GM21360 (cell line): ENCODE measurements at regions not wholly inside any gene's neighbourhood (a gene's known extent, or its start where the extent isn't known, plus 50 kb on each side); places are given as distances from the start of the nearest gene placed in this dataset.
"Not testable (repeated sequence)": the region's sequence is repeated elsewhere in the genome, so short reads cannot be mapped to it uniquely, and the experiment has no call there.

Source experiments
- ATAC-seq: cut with Tn5 transposase; IDR thresholded peaks from one replicate; pipeline ENCODE4 v1.9.1; 2021; ENCODE audit warnings: mild to moderate bottlenecking, moderate library complexity; ENCODE audit not compliant: unreplicated experiment

DNA sequence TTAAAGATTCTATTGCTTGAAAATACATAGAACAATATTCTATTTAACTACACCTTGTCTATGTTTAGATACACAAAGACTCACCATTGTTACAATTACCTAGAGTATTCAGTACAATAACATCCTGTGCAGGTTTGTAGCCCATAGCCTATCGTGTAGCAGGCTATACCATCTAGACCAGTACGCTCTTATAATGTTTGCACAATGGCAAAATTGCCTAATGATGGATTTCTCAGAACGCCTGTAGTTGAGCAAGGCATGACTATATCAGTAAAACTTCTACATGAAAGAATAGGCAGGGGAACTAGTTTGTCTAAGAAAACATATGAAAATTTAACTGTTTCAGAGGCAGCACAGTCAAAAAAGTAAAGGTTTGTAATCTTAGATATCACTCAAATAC is 375.9 kb downstream of the DAD1 start:
- ATAC-seq: no peak

DNA sequence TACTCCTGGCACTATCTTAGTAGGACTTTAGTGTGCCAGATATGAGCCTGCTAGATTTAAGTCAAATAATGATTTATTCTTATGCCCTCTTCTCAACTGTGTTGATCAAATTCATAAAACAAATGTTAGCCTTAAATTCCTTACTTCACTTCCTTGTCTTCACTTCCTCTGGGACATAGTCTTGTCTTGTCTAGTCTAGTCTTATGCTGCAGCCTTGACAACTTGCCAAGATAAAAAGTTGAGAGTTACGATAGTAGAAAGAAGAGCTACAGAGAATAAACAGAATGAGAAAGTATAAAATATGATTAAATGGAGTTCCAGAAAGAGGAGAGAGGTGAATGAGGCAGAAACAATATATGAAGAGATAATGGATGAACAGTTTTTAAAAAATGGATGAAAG is 378.1 kb downstream of the DAD1 start:
- no peak for ATAC-seq

DNA sequence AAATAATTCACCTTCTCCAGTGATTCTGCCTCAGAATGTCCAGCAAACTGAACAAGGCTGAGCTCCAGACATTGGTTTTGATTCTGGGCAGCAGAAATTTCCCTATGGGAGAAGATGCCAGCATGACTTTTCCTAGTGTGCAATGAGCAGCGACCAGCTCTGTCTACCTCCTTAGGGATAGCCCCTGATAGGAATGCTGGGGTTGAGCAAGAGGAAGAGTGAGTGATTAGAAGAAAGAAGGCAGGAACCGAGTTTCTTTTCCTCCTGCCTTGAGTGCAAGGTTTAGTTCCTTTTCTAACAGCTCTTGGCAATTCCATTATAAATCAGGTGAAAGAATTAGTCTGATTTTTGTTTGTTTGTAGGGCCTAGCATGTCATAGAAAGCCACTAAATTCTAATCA is 379.0 kb downstream of the DAD1 start:
- no peak for ATAC-seq

DNA sequence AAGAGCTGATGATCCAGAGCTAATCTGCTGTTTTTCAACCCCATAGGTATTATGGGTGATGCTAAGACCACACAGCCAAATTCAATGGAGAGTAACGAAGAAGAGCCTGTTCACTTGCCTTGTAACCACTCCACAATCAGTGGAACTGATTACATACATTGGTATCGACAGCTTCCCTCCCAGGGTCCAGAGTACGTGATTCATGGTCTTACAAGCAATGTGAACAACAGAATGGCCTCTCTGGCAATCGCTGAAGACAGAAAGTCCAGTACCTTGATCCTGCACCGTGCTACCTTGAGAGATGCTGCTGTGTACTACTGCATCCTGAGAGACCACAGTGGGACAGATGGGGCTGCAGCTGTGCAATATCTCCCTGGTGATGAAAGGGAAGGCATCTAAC is 386.0 kb downstream of the DAD1 start:
- no peak for ATAC-seq

DNA sequence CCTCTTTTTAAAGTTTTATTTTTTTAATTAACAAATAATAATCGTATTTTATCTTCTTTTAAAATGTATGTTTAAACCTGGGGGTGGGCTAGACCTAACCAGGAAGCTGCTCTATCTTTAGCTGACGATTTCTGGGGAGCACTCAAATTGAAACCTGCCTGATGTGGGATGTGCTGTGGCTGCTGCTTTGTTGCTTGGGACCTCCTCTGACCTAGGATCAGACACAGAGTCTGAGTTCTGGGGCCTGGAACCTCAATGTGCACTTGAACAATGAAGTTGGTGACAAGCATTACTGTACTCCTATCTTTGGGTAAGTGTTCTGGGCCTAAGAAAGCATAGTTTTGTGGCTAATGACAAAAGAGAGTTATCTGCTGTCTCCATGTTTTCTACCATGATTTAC is 386.7 kb downstream of the DAD1 start:
- no peak for ATAC-seq

DNA sequence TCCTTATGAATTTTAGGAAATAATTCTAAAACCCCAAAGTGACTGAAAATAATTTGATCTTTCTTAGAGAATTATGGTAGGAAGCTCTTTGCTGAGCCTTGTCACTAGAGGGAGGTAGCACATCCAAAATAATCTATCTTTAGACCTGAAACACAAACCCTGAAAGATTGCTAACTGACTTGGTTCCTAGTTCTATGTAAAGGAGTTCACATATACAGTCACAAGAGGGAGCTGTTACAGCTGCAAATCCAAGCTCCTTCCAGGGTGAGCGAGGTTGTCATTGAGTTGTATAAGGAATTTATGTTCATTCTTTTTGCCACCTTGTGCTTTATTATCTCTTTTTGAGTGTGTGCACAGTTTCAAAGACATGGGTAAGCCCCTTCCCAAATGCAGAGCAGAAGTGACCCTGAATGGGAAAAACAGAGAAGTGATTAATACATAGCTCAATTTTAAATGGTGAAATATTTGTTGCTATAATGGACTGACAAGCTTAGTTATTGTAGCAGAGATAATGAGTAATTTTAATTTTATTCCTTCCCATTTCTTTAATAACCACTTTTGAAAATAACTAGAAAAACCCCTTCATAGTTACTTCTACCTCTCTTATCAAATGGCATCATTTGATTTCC is 387.9 kb downstream of the DAD1 start:
- ATAC-seq: no peak

DNA sequence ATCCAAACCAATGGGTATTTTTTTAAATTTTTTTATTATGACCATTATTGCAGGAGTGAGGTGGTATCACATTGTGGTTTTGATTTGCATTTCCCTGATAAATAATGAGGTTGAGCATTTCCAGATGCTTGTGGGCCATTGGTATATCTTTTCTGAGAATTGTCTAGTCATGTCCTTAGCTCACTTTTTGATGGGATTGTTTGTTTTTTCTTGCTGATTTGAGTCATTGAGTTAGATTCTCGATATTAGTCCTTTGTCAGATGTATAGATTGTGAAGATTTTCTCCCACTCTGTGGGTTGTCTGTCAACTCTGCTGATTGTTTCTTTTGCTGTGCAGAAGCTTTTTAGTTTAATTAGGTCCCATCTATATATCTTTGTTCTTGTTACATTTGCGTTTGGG is 388.9 kb downstream of the DAD1 start:
- not testable (repeated sequence) for ATAC-seq

DNA sequence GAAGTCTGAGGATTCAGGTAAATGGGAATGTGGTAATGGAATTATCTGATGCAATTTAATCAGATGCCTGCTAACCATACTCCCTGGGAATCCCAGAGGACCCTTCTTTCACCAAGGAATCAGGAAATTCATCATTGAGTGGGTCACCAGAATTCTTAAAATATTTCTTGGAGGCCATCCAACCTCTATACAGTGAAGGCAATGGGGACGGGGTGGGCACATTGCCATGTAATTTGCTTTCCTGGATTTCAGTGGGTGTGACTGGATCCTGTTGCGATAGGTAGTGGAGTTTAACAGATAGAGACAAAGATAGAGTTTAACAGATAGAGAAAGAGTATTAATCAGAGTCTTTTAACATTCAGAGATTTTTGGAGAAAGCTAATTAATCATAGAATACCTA is 394.4 kb downstream of the DAD1 start:
- ATAC-seq: no peak

DNA sequence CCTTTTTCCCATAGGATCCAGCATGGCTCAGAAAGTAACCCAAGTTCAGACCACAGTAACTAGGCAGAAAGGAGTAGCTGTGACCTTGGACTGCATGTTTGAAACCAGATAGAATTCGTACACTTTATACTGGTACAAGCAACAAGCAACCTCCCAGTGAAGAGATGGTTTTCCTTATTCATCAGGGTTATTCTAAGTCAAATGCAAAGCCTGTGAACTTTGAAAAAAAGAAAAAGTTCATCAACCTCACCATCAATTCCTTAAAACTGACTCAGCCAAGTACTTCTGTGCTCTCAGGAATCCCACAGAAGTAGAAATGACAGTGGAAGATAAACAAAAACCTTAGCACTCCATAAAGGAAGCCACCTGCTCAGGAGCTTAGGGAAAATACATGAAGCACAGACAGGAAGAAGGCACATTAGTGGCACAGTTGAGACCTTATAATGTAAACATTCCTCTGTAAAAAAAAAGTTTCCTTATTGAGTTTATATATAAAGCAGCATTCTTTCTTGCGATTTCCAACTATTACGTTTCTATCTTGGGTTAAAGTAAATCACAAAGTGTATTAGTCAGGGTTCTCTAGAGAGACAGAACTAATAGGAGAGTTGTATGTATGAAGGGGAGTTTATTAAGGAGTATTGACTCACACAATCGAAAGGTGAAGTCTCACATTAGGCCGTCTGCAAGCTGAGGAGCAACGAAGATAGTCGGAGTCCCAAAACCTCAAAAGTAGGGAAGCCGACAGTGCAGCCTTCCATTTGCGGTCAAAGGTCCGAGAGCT is 398.4 kb downstream of the DAD1 start:
- ATAC-seq: no peak

DNA sequence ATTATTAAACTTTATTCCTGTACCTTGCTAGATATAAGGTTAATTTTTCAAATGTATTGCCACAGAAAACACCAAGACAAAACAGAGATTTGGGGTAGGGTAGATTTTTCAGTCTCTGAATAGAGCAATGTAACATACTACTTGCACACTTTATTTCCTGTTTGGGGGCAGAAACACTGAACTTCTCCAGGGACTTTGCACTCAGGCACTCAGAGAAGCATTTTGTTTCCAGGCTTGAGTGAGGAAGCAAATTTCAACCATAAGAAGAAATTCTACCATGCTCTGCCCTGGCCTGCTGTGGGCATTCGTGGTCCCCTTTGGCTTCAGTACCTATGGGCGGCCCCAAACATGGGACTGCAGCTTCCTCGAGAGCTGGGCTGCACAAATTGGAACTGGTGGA is 399.1 kb downstream of the DAD1 start:
- ATAC-seq: no peak

DNA sequence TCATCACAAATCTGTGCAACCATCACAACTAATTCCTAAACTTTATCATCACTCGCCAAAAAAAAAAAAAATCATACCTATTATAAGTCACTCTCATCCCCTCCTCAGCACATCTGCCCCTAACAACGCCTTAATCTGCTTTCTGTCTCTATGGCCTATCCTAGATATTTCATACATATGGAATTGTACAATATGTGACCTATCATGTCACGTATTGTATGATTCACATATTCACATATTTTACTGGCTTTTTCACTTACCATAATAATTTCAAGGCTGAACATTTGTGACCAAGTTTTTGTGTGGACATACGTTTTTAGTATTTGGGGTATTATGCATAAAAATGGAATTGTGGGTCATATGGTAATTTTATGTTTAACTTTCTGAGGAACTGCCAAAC is 400.7 kb downstream of the DAD1 start:
- no peak for ATAC-seq

DNA sequence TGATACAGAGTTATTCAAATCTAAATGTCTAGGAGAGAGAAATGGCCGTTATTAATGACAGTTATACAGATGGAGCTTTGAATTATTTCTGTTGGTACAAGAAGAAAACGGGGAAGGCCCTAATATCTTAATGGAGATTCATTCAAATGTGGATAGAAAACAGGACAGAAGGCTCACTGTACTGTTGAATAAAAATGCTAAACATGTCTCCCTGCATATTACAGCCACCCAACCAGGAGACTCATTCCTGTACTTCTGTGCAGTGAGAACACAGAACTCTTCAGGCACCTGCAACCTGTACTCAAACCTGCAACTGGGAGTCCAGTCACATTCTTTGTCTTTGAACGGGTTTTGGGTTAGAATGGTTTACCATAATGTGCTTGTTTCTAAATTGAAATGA is 403.2 kb downstream of the DAD1 start:
- no peak for ATAC-seq

DNA sequence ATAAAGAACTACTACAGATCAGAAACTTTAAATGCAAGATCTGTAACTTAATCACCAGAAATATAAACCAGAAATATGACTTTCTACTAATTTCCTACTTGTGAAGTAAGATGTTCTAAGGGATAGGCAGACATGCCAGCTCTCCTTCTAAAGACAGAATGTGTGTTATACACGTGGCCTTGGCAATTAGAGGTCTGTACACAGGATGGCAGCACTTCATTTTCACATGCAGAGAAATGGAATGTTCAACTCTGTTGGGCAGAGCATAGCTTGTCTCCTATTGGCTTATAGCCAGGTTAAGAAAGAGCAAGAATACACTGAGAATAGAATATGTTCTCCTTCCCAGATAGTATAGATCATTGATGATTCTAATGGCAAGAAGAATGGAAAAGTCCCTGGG is 403.8 kb downstream of the DAD1 start:
- no peak for ATAC-seq

DNA sequence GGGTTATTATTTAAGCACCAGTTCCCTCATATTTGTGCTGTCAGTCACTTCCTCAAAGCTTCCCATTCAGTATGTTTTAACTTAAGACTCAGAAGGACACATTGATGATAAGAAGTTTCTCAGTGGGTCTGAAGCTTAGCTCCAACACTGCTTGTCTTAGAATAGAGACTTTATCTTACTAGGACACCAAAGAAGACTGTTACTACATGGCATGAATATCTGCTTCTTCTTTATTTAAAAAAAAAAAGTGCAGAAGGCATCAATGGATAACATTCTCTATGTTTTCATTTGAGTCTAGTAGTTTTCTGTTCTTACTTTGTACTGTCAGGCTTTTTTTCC is 404.2 kb downstream of the DAD1 start:
- no peak for ATAC-seq

DNA sequence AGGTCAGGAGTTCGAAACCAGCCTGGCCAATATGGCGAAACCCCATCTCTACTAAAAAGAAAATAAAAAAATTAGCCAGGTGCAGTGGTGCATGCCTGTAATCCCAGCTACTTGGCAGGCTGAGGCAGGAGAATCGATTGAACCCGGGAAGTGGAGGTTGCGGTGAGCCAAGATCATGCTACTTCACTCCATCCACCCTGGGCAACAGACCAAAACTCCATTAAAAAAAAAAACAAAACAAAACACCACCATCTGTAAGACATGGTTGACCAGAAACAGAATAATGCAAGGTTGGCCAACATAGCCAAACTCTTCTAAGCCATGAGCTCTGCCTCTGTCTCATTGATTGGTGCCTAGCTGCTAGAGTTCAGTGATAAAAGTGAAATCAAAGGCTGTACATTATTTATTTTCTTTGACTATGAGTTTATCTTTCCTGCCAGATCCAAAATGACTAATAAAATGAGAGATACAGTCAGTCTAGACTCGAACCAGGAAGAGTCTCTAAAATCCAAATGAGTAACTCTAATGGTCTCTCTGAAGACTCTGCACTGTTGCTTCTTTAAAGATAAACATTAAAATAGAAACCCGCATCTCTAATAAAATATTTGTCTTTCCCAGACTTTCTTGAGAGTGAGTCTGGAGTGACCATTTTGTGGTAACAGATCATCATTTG is 404.7 kb downstream of the DAD1 start:
- ATAC-seq: no peak

DNA sequence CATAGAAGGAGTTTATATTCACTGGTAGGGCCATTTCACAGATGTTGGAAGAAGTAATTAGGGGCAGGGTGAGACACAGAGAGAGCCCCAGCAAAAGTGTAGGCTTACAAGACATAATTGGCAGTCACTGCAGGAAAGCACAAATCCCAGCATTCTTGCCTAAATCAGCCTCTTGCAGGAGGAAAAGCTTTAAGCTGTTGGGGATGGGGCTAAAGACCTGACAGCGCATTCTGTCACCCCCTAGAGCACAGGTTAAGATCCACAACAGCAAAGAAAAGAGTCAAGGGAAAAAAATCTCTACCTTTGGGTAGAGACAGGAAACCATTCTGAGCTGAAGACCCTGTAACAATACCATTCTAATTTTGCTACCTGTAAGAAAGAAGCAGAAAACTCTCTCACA is 409.0 kb downstream of the DAD1 start:
- no peak for ATAC-seq

DNA sequence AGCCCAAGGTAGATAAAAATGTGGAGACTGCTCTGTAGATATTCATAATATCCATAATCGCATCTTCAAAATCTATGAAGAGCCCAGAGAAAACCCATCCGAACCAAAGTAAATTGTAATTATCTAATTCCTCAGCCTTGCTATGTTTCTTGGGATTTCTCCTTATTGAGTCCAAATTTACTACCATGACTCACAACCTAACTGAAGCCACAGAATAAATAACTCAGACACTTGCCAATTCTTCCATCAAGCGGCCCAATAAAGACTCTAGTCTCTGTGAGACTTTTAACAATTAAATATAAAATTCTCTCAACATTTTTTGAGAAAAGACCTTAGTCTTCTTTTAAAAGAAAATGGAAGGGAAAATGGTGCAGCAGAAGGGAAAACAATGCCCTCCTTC is 409.8 kb downstream of the DAD1 start:
- no peak for ATAC-seq

DNA sequence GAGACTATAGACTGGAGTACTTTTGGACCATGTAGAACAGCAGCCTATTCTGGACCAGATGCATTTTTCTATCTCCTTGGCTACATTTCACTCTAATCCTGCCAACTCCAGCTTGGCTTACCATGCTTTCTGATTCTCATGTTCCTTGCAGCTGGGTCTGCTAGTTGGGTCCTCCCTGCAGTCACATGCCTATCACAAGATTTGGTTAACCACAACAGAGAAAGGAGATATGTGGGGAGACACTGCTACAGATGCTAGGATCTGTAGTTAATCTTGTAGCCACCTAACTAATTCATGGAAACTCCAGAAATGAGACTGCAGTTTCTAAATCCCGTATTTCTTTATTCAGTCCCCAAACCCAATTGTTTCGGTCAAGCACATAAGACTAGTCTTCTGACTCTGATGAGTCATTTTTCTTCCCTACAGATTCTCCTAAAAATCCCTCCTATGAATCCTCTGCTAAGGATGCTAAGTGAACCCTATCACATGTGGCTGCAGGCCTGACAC is 410.6 kb downstream of the DAD1 start:
- ATAC-seq: no peak

DNA sequence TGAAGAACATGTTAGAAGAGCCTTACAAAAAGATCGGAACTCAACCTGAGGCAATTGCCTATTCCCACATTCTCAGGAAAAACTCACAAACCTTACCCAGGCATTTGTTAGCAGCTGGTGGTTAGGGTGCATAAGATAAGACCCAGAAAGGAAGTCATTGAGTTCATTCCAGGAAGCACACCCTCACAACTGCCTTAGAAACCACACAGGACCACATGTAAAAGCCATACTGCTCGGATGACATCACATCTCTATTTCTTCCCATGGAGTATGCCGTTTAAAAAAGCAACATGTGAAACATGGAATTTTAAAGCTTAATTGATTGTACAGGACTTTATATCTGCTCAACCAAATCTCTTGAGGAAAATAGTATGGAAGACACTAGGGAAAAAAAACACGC is 411.2 kb downstream of the DAD1 start:
- no peak for ATAC-seq

DNA sequence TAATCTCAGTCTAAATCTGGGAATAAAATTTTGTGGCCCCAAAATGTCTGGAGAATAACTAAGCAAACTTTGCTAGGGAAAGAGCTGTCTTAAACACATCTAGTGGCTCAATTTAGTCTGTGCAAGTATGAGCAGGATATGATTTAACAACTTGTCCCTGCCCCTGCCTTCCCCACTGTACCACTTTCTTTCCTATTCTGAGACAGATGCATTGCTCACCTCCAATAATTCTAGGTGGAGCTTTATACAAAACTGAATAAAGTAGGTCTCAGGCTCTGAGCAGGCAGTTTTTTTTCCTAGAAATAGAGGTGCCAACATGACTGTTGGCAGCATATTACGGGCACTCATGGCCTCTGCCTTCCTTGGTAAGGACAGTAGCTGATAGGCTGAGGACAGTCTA is 412.1 kb downstream of the DAD1 start:
- no peak for ATAC-seq

DNA sequence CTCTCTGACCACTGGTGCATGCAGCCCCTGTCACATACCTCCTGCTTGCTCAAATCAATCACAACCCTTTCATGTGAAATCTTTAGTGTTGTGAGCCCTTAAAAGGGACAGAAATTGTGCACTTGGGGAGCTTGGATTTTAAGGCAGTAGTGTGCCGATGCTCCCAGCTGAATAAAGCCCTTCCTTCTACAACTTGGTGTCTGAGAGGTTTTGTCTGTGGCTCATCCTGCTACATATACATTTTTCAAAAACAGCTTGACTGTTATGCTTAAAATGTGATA is 413.8 kb downstream of the DAD1 start:
- ATAC-seq: not testable (repeated sequence)
